ENCODE measurements at regions not wholly inside any gene's neighbourhood (a gene's known extent, or its start where the extent isn't known, plus 50 kb on each side); places are given as distances from the start of the nearest gene placed in this dataset.

- no peaks in the 10 kb centered on the region for H3K27me3 ChIP-seq (replicated peaks; ENCODE audit: control insufficient read depth, insufficient read depth, low read length, poor library complexity, severe bottlenecking)
- no peaks in the 10 kb centered on the region for H3K9me3 ChIP-seq (ENCODE audit: control insufficient read depth, low read length)
- no peak overlapping the region for H3K4me3 ChIP-seq (ENCODE audit: insufficient read depth, low read depth, low read length, poor library complexity, severe bottlenecking)
- H3K27ac ChIP-seq (ENCODE audit: insufficient read depth, low read length, poor library complexity, severe bottlenecking): no peak overlapping the region
- H3K4me1 ChIP-seq (ENCODE audit: control insufficient read depth, insufficient read depth, low read length, poor library complexity, severe bottlenecking): no peaks in the 10 kb centered on the region
- no peaks in the 10 kb centered on the region for H3K36me3 ChIP-seq (ENCODE audit: control insufficient read depth, insufficient read depth, low read length)
- no peak for DNase-seq
These were observed 69.1 kb upstream of the PTCH1 start for GRCh38 chr9:95585824-95586223.

GRCh38 chr9:95584176-95584575, 67.4 kb upstream of the PTCH1 start:
- no peak overlapping the region for H3K4me3 ChIP-seq (ENCODE audit: insufficient read depth, low read depth, low read length, poor library complexity, severe bottlenecking)
- no peak overlapping the region for H3K27ac ChIP-seq (ENCODE audit: insufficient read depth, low read length, poor library complexity, severe bottlenecking)
- no peaks in the 10 kb centered on the region for H3K36me3 ChIP-seq (ENCODE audit: control insufficient read depth, insufficient read depth, low read length)
- no peaks in the 10 kb centered on the region for H3K27me3 ChIP-seq (replicated peaks; ENCODE audit: control insufficient read depth, insufficient read depth, low read length, poor library complexity, severe bottlenecking)
- no peaks in the 10 kb centered on the region for H3K4me1 ChIP-seq (ENCODE audit: control insufficient read depth, insufficient read depth, low read length, poor library complexity, severe bottlenecking)
- H3K9me3 ChIP-seq (ENCODE audit: control insufficient read depth, low read length): no peaks in the 10 kb centered on the region
- no peak for DNase-seq

GRCh38 chr9:95581900-95582299, 65.1 kb upstream of the PTCH1 start:
- Histone ChIP-seq H3K27ac (ENCODE audit: insufficient read depth, low read length, poor library complexity, severe bottlenecking) (no peak overlapping the region), H3K4me3 (ENCODE audit: insufficient read depth, low read depth, low read length, poor library complexity, severe bottlenecking) (no peak overlapping the region), H3K36me3 (ENCODE audit: control insufficient read depth, insufficient read depth, low read length) (no peaks in the 10 kb centered on the region), H3K9me3 (ENCODE audit: control insufficient read depth, low read length) (no peaks in the 10 kb centered on the region), H3K27me3 (replicated peaks; ENCODE audit: control insufficient read depth, insufficient read depth, low read length, poor library complexity, severe bottlenecking) (no peaks in the 10 kb centered on the region), H3K4me1 (ENCODE audit: control insufficient read depth, insufficient read depth, low read length, poor library complexity, severe bottlenecking) (no peaks in the 10 kb centered on the region)
- DNase-seq: no peak

GRCh38 chr9:95580812-95581761, 64.3 kb upstream of the PTCH1 start:
- H3K4me3 ChIP-seq (ENCODE audit: insufficient read depth, low read depth, low read length, poor library complexity, severe bottlenecking): no peak overlapping the region
- DNase-seq: no peak
- no peaks in the 10 kb centered on the region for H3K27me3 ChIP-seq (replicated peaks; ENCODE audit: control insufficient read depth, insufficient read depth, low read length, poor library complexity, severe bottlenecking)
- no peaks in the 10 kb centered on the region for H3K9me3 ChIP-seq (ENCODE audit: control insufficient read depth, low read length)
- H3K27ac ChIP-seq (ENCODE audit: insufficient read depth, low read length, poor library complexity, severe bottlenecking): no peak overlapping the region
- no peaks in the 10 kb centered on the region for H3K4me1 ChIP-seq (ENCODE audit: control insufficient read depth, insufficient read depth, low read length, poor library complexity, severe bottlenecking)
- H3K36me3 ChIP-seq (ENCODE audit: control insufficient read depth, insufficient read depth, low read length): no peaks in the 10 kb centered on the region

- Histone ChIP-seq H3K9me3 (ENCODE audit: control insufficient read depth, low read length) (no peaks in the 10 kb centered on the region), H3K27ac (ENCODE audit: insufficient read depth, low read length, poor library complexity, severe bottlenecking) (no peak overlapping the region), H3K4me3 (ENCODE audit: insufficient read depth, low read depth, low read length, poor library complexity, severe bottlenecking) (no peak overlapping the region), H3K4me1 (ENCODE audit: control insufficient read depth, insufficient read depth, low read length, poor library complexity, severe bottlenecking) (peaks cover 5% of the 10 kb centered on the region), H3K27me3 (replicated peaks; ENCODE audit: control insufficient read depth, insufficient read depth, low read length, poor library complexity, severe bottlenecking) (peaks cover 1% of the 10 kb centered on the region), H3K36me3 (ENCODE audit: control insufficient read depth, insufficient read depth, low read length) (no peaks in the 10 kb centered on the region)
- no peak for DNase-seq
These were observed 58.2 kb upstream of the PTCH1 start for GRCh38 chr9:95574866-95575553.

GRCh38 chr9:95574176-95574575, 57.4 kb upstream of the PTCH1 start:
- Histone ChIP-seq H3K4me1 (ENCODE audit: control insufficient read depth, insufficient read depth, low read length, poor library complexity, severe bottlenecking) (peaks cover 8% of the 10 kb centered on the region), H3K36me3 (ENCODE audit: control insufficient read depth, insufficient read depth, low read length) (no peaks in the 10 kb centered on the region)
- DNase-seq: peak in 1 of 3 donors; percentile 8

GRCh38 chr9:95573463-95573862, 56.7 kb upstream of the PTCH1 start:
- Histone ChIP-seq H3K27me3 (replicated peaks; ENCODE audit: control insufficient read depth, insufficient read depth, low read length, poor library complexity, severe bottlenecking) (peaks cover 6% of the 10 kb centered on the region), H3K27ac (ENCODE audit: insufficient read depth, low read length, poor library complexity, severe bottlenecking) (no peak overlapping the region), H3K4me3 (ENCODE audit: insufficient read depth, low read depth, low read length, poor library complexity, severe bottlenecking) (no peak overlapping the region), H3K4me1 (ENCODE audit: control insufficient read depth, insufficient read depth, low read length, poor library complexity, severe bottlenecking) (peaks cover 8% of the 10 kb centered on the region), H3K9me3 (ENCODE audit: control insufficient read depth, low read length) (no peaks in the 10 kb centered on the region), H3K36me3 (ENCODE audit: control insufficient read depth, insufficient read depth, low read length) (no peaks in the 10 kb centered on the region)
- DNase-seq: no peak

More at GRCh38 chr9:95574176-95574575, 57.4 kb upstream of the PTCH1 start:
- peaks cover 6% of the 10 kb centered on the region for H3K27me3 ChIP-seq (replicated peaks; ENCODE audit: control insufficient read depth, insufficient read depth, low read length, poor library complexity, severe bottlenecking)
- H3K27ac ChIP-seq (ENCODE audit: insufficient read depth, low read length, poor library complexity, severe bottlenecking): no peak overlapping the region
- H3K4me3 ChIP-seq (ENCODE audit: insufficient read depth, low read depth, low read length, poor library complexity, severe bottlenecking): no peak overlapping the region
- no peaks in the 10 kb centered on the region for H3K9me3 ChIP-seq (ENCODE audit: control insufficient read depth, low read length)

GRCh38 chr9:95572381-95573151, 55.8 kb upstream of the PTCH1 start:
- H3K4me3 ChIP-seq (ENCODE audit: insufficient read depth, low read depth, low read length, poor library complexity, severe bottlenecking): no peak overlapping the region
- no peak overlapping the region for H3K27ac ChIP-seq (ENCODE audit: insufficient read depth, low read length, poor library complexity, severe bottlenecking)
- peaks cover 8% of the 10 kb centered on the region for H3K4me1 ChIP-seq (ENCODE audit: control insufficient read depth, insufficient read depth, low read length, poor library complexity, severe bottlenecking)
- peaks cover 9% of the 10 kb centered on the region for H3K27me3 ChIP-seq (replicated peaks; ENCODE audit: control insufficient read depth, insufficient read depth, low read length, poor library complexity, severe bottlenecking)
- no peaks in the 10 kb centered on the region for H3K36me3 ChIP-seq (ENCODE audit: control insufficient read depth, insufficient read depth, low read length)
- DNase-seq: no peak
- H3K9me3 ChIP-seq (ENCODE audit: control insufficient read depth, low read length): no peaks in the 10 kb centered on the region

GRCh38 chr9:95570646-95571045, 53.9 kb upstream of the PTCH1 start:
- Histone ChIP-seq H3K27ac (ENCODE audit: insufficient read depth, low read length, poor library complexity, severe bottlenecking) (no peak overlapping the region), H3K4me1 (ENCODE audit: control insufficient read depth, insufficient read depth, low read length, poor library complexity, severe bottlenecking) (peaks cover 8% of the 10 kb centered on the region), H3K27me3 (replicated peaks; ENCODE audit: control insufficient read depth, insufficient read depth, low read length, poor library complexity, severe bottlenecking) (peaks cover 9% of the 10 kb centered on the region), H3K9me3 (ENCODE audit: control insufficient read depth, low read length) (no peaks in the 10 kb centered on the region), H3K4me3 (ENCODE audit: insufficient read depth, low read depth, low read length, poor library complexity, severe bottlenecking) (no peak overlapping the region), H3K36me3 (ENCODE audit: control insufficient read depth, insufficient read depth, low read length) (no peaks in the 10 kb centered on the region)
- no peak for DNase-seq

All from effector memory CD4-positive, alpha-beta T cell (primary cell).